Glutamatergic neuron (in vitro differentiated cells): ENCODE measurements at regions not wholly inside any gene's neighbourhood (a gene's known extent, or its start where the extent isn't known, plus 50 kb on each side); places are given as distances from the start of the nearest gene placed in this dataset.

Experiments used
- DNase-seq: peaks from one replicate; pipeline ENCODE4 v3.0.0; 2022
- H3K27ac Mint-ChIP-seq: one replicate; pipeline ENCODE4 v1.8.0; 2020; ENCODE audit warnings: mild to moderate bottlenecking, mixed read lengths, inconsistent platforms; ENCODE audit not compliant: unreplicated experiment
- H3K27me3 Mint-ChIP-seq: one replicate; pipeline ENCODE4 v1.8.0; 2020; ENCODE audit warnings: mild to moderate bottlenecking, moderate library complexity, mixed read lengths, inconsistent platforms; ENCODE audit not compliant: unreplicated experiment
- H3K36me3 Mint-ChIP-seq: one replicate; pipeline ENCODE4 v1.8.0; 2020; ENCODE audit warnings: mild to moderate bottlenecking, mixed read lengths, inconsistent platforms; ENCODE audit not compliant: unreplicated experiment
- H3K4me1 Mint-ChIP-seq: one replicate; pipeline ENCODE4 v1.8.0; 2020; ENCODE audit warnings: mild to moderate bottlenecking, low read depth, mixed read lengths, inconsistent platforms; ENCODE audit not compliant: unreplicated experiment
- H3K4me3 Mint-ChIP-seq: one replicate; pipeline ENCODE4 v1.8.0; 2020; ENCODE audit warnings: mild to moderate bottlenecking, mixed read lengths, inconsistent platforms; ENCODE audit not compliant: unreplicated experiment
- H3K9me3 Mint-ChIP-seq: one replicate; pipeline ENCODE4 v1.8.0; 2020; ENCODE audit warnings: mild to moderate bottlenecking, moderate library complexity, mixed read lengths, inconsistent platforms; ENCODE audit not compliant: unreplicated experiment
- TF ChIP-seq, protein P1 (sequence below): fragments of 200-600 bp; sonication (generic); IDR thresholded peaks from one replicate; pipeline ENCODE4 v1.5.0; 2021; ENCODE audit not compliant: partially characterized antibody, unreplicated experiment

DNA sequence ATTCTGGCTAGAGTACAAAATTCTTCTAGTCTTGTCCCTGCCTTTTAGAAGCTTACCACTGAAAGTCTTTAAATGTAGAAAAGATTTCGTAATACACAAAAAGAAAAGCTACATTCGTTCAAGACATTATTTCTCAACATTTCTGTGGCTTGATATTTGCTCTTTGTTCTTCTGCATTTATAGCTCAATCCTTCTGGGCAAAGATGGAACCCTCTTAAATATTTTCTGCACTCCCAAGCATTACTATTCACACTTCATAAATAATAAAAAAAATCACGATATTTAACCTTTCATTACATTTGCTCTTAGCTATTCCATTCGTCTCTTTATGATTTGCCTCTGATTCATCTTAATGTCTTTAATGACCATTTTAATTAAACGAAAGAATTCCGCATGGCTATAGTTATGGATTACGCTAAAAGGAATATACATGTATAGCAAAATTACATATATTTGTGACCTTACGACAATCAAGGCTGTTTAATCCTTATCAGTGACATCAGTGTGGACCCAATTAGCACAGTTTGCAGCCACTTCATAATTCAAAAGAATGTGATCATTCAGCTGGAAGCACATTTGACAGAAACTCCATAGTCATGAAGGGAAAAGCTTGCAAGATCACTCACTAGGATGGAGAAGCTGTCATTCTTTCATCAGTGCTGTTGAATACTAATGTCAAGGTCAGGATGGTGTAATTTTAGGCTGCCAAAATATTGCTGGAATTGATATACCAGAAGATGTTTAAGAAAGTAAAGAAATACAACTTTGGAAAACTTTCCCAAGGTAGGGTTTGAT lies 1075.0 kb upstream of the TENM3 start:
- no peaks in the 10 kb centered on the region for H3K9me3 Mint-ChIP-seq
- no peaks in the 10 kb centered on the region for H3K27me3 Mint-ChIP-seq
- TF ChIP-seq, protein P1, sequence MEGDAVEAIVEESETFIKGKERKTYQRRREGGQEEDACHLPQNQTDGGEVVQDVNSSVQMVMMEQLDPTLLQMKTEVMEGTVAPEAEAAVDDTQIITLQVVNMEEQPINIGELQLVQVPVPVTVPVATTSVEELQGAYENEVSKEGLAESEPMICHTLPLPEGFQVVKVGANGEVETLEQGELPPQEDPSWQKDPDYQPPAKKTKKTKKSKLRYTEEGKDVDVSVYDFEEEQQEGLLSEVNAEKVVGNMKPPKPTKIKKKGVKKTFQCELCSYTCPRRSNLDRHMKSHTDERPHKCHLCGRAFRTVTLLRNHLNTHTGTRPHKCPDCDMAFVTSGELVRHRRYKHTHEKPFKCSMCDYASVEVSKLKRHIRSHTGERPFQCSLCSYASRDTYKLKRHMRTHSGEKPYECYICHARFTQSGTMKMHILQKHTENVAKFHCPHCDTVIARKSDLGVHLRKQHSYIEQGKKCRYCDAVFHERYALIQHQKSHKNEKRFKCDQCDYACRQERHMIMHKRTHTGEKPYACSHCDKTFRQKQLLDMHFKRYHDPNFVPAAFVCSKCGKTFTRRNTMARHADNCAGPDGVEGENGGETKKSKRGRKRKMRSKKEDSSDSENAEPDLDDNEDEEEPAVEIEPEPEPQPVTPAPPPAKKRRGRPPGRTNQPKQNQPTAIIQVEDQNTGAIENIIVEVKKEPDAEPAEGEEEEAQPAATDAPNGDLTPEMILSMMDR, result no peak

DNA sequence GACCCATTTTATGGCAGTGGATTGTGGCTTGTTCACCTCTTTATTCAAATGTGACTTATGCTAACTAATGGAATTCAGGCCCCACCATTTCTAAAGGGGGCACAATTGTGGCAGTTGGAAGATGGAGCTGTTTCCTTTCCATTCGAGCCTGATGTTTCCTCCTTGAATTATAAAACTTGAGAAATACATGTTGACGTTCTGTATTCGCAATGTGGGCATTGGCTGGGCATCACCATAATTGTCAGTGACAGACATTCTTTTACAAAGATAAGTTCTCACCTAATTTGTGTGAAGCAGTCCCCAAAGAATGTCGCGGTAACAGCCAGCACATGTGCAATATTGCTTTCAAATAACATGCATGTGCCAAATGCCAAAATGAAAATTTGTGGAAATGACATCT lies 1070.2 kb upstream of the TENM3 start:
- H3K9me3 Mint-ChIP-seq, result no peaks in the 10 kb centered on the region
- no peak overlapping the region for H3K27ac Mint-ChIP-seq
- H3K36me3 Mint-ChIP-seq, result no peaks in the 10 kb centered on the region
- peaks cover 4% of the 10 kb centered on the region for H3K4me1 Mint-ChIP-seq
- no peaks in the 10 kb centered on the region for H3K27me3 Mint-ChIP-seq
- TF ChIP-seq, protein P1, result no peak
- no peak for DNase-seq
- no peak overlapping the region for H3K4me3 Mint-ChIP-seq

More for the DNA sequence above, 1075.0 kb upstream of the TENM3 start:
- no peaks in the 10 kb centered on the region for H3K36me3 Mint-ChIP-seq
- no peaks in the 10 kb centered on the region for H3K4me1 Mint-ChIP-seq
- H3K4me3 Mint-ChIP-seq, result no peak overlapping the region
- DNase-seq, result no peak
- H3K27ac Mint-ChIP-seq, result no peak overlapping the region

DNA sequence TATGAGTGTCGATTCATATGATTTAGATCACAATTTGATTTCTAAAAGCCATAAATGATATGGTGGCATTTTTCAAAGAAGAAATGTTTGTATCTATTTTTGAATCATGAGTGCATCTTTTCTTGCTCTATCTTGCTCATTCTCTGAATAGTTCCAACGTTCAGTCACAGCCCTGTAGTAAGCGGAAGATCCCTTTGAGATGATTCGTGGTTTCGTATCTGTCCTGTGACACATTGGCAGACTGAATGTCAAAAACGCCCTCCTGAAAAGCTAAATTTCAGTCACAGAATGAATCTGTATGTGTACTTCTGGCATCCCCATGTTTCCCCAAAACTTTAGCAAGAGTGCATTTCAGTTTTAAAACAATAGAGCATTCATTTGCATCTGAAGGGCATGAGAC lies 1066.9 kb upstream of the TENM3 start:
- peaks cover 23% of the 10 kb centered on the region for H3K4me1 Mint-ChIP-seq
- H3K9me3 Mint-ChIP-seq, result no peaks in the 10 kb centered on the region
- no peaks in the 10 kb centered on the region for H3K36me3 Mint-ChIP-seq

DNA sequence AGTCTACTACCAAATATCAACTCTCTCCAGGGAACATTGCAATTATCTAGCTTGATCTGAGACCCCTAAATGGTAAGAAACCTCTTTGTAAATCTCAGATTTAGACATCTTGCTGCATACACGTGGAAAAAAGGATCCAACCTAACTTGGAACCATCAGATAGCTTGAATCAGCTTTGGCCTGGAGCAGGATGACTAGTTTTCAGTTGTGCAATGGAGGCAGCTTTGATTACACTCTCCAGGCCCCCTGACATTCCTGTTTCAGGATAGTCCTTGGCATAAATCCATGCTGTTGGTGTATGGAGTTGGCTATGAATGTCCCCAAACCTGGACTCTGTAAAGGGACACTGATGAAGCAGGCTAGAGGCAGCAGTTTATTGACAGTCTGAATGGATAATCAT lies 1061.9 kb upstream of the TENM3 start:
- H3K36me3 Mint-ChIP-seq, result peaks cover 9% of the 10 kb centered on the region
- no peaks in the 10 kb centered on the region for H3K9me3 Mint-ChIP-seq
- H3K4me3 Mint-ChIP-seq, result no peak overlapping the region
- no peak overlapping the region for H3K27ac Mint-ChIP-seq
- peaks cover 3% of the 10 kb centered on the region for H3K27me3 Mint-ChIP-seq
- TF ChIP-seq, protein P1, result no peak
- no peak for DNase-seq
- H3K4me1 Mint-ChIP-seq, result peaks cover 21% of the 10 kb centered on the region

More for the DNA sequence above, 1066.9 kb upstream of the TENM3 start:
- DNase-seq, result no peak
- TF ChIP-seq, protein P1, result no peak
- Mint-ChIP-seq H3K27ac (no peak overlapping the region), H3K4me3 (no peak overlapping the region), H3K27me3 (peaks cover 1% of the 10 kb centered on the region)

DNA sequence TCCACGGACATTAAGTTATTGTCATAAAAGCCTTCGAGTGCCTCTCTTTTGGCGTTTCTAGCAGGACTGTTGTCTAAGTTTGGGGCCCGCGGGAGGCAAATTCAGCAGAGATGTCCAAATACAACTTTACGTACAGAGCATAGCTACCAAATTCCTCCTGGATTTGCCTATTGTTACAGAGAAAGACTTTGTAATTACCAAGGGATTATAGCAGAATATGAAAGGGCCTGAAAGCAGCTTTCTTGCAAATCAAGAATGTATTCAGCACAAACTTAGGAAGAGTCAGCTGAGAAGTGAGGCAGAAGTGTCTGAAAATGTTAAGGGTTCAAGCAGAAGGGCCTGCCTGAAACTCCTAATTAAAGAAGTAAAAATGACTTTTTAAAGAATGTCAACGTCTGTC lies 1053.5 kb upstream of the TENM3 start:
- TF ChIP-seq, protein P1, result no peak
- Mint-ChIP-seq H3K27ac (no peak overlapping the region), H3K4me1 (peaks cover 7% of the 10 kb centered on the region), H3K9me3 (no peaks in the 10 kb centered on the region), H3K4me3 (no peak overlapping the region), H3K36me3 (peaks cover 15% of the 10 kb centered on the region), H3K27me3 (no peaks in the 10 kb centered on the region)
- no peak for DNase-seq
